ENCODE measurements at regions not wholly inside any gene's neighbourhood (a gene's known extent, or its start where the extent isn't known, plus 50 kb on each side); places are given as distances from the start of the nearest gene placed in this dataset.

GRCh38 chrX:147573266-147573665 lies 338.5 kb upstream of the FMR1 start:
- Mint-ChIP-seq H3K27me3 (ENCODE audit: insufficient read depth) (no peaks in the 10 kb centered on the region), H3K9me3 (no peaks in the 10 kb centered on the region), H3K27ac (no peak overlapping the region), H3K4me1 (ENCODE audit: low read depth) (no peaks in the 10 kb centered on the region), H3K4me3 (no peak overlapping the region), H3K36me3 (ENCODE audit: low read depth) (no peaks in the 10 kb centered on the region)
- no peak for DNase-seq (ENCODE audit: low spot score)
- intact Hi-C loops (cut with micrococcal nuclease), result no loop called here

- H3K27me3 Mint-ChIP-seq (ENCODE audit: insufficient read depth), result no peaks in the 10 kb centered on the region
- H3K36me3 Mint-ChIP-seq (ENCODE audit: low read depth), result no peaks in the 10 kb centered on the region
- H3K27ac Mint-ChIP-seq, result no peak overlapping the region
- DNase-seq (ENCODE audit: low spot score), result no peak
- no peaks in the 10 kb centered on the region for H3K4me1 Mint-ChIP-seq (ENCODE audit: low read depth)
- no peak overlapping the region for H3K4me3 Mint-ChIP-seq
- no peaks in the 10 kb centered on the region for H3K9me3 Mint-ChIP-seq
- intact Hi-C loops (cut with micrococcal nuclease), result no loop called here
Observed at GRCh38 chrX:147602176-147602696, 309.5 kb upstream of the FMR1 start.

- no peak for DNase-seq (ENCODE audit: low spot score)
- intact Hi-C loops (cut with micrococcal nuclease), result no loop called here
- Mint-ChIP-seq H3K4me1 (ENCODE audit: low read depth) (no peaks in the 10 kb centered on the region), H3K27me3 (ENCODE audit: insufficient read depth) (peaks cover 2% of the 10 kb centered on the region), H3K4me3 (no peak overlapping the region), H3K9me3 (no peaks in the 10 kb centered on the region), H3K36me3 (ENCODE audit: low read depth) (no peaks in the 10 kb centered on the region), H3K27ac (no peak overlapping the region)
Observed at GRCh38 chrX:147626605-147627004, 285.1 kb upstream of the FMR1 start.

- no peak for DNase-seq (ENCODE audit: low spot score)
- Mint-ChIP-seq H3K36me3 (ENCODE audit: low read depth) (no peaks in the 10 kb centered on the region), H3K4me3 (no peak overlapping the region), H3K9me3 (no peaks in the 10 kb centered on the region), H3K27ac (no peak overlapping the region), H3K27me3 (ENCODE audit: insufficient read depth) (peaks cover 2% of the 10 kb centered on the region), H3K4me1 (ENCODE audit: low read depth) (no peaks in the 10 kb centered on the region)
- intact Hi-C loops (cut with micrococcal nuclease), result no loop called here
Observed at GRCh38 chrX:147635186-147635585, 276.5 kb upstream of the FMR1 start.

- Mint-ChIP-seq H3K9me3 (no peaks in the 10 kb centered on the region), H3K27me3 (ENCODE audit: insufficient read depth) (no peaks in the 10 kb centered on the region), H3K4me1 (ENCODE audit: low read depth) (no peaks in the 10 kb centered on the region), H3K4me3 (no peak overlapping the region), H3K36me3 (ENCODE audit: low read depth) (no peaks in the 10 kb centered on the region), H3K27ac (no peak overlapping the region)
- DNase-seq (ENCODE audit: low spot score), result no peak
- intact Hi-C loops (cut with micrococcal nuclease), result no loop called here
Observed at GRCh38 chrX:147637190-147637589, 274.5 kb upstream of the FMR1 start.

GRCh38 chrX:147646949-147647723 lies 264.6 kb upstream of the FMR1 start:
- no peak overlapping the region for H3K4me3 Mint-ChIP-seq
- intact Hi-C loops (cut with micrococcal nuclease), result no loop called here
- no peaks in the 10 kb centered on the region for H3K4me1 Mint-ChIP-seq (ENCODE audit: low read depth)
- H3K27me3 Mint-ChIP-seq (ENCODE audit: insufficient read depth), result no peaks in the 10 kb centered on the region
- H3K36me3 Mint-ChIP-seq (ENCODE audit: low read depth), result no peaks in the 10 kb centered on the region
- DNase-seq (ENCODE audit: low spot score), result no peak
- H3K27ac Mint-ChIP-seq, result no peak overlapping the region
- no peaks in the 10 kb centered on the region for H3K9me3 Mint-ChIP-seq

- intact Hi-C loops (cut with micrococcal nuclease), result no loop called here
- Mint-ChIP-seq H3K36me3 (ENCODE audit: low read depth) (no peaks in the 10 kb centered on the region), H3K9me3 (no peaks in the 10 kb centered on the region), H3K4me1 (ENCODE audit: low read depth) (no peaks in the 10 kb centered on the region), H3K27me3 (ENCODE audit: insufficient read depth) (no peaks in the 10 kb centered on the region), H3K27ac (no peak overlapping the region), H3K4me3 (no peak overlapping the region)
- DNase-seq (ENCODE audit: low spot score), result no peak
Observed at GRCh38 chrX:147675819-147676218, 235.9 kb upstream of the FMR1 start.

GRCh38 chrX:147679356-147680005 lies 232.2 kb upstream of the FMR1 start:
- Mint-ChIP-seq H3K4me1 (ENCODE audit: low read depth) (no peaks in the 10 kb centered on the region), H3K27ac (no peak overlapping the region), H3K4me3 (no peak overlapping the region), H3K36me3 (ENCODE audit: low read depth) (no peaks in the 10 kb centered on the region), H3K27me3 (ENCODE audit: insufficient read depth) (no peaks in the 10 kb centered on the region), H3K9me3 (no peaks in the 10 kb centered on the region)
- DNase-seq (ENCODE audit: low spot score), result no peak
- intact Hi-C loops (cut with micrococcal nuclease), result no loop called here

GRCh38 chrX:147680251-147680650 lies 231.5 kb upstream of the FMR1 start:
- no peak for DNase-seq (ENCODE audit: low spot score)
- intact Hi-C loops (cut with micrococcal nuclease), result no loop called here
- Mint-ChIP-seq H3K27ac (no peak overlapping the region), H3K36me3 (ENCODE audit: low read depth) (no peaks in the 10 kb centered on the region), H3K4me1 (ENCODE audit: low read depth) (no peaks in the 10 kb centered on the region), H3K9me3 (no peaks in the 10 kb centered on the region), H3K27me3 (ENCODE audit: insufficient read depth) (no peaks in the 10 kb centered on the region), H3K4me3 (no peak overlapping the region)

GRCh38 chrX:147693511-147693910 lies 218.2 kb upstream of the FMR1 start:
- peaks cover 8% of the 10 kb centered on the region for H3K9me3 Mint-ChIP-seq
- no peaks in the 10 kb centered on the region for H3K4me1 Mint-ChIP-seq (ENCODE audit: low read depth)
- no peak overlapping the region for H3K27ac Mint-ChIP-seq
- H3K27me3 Mint-ChIP-seq (ENCODE audit: insufficient read depth), result no peaks in the 10 kb centered on the region
- intact Hi-C loops (cut with micrococcal nuclease), result no loop called here
- H3K4me3 Mint-ChIP-seq, result no peak overlapping the region
- no peaks in the 10 kb centered on the region for H3K36me3 Mint-ChIP-seq (ENCODE audit: low read depth)
- no peak for DNase-seq (ENCODE audit: low spot score)

- H3K36me3 Mint-ChIP-seq (ENCODE audit: low read depth), result no peaks in the 10 kb centered on the region
- no peak for DNase-seq (ENCODE audit: low spot score)
- H3K9me3 Mint-ChIP-seq, result no peaks in the 10 kb centered on the region
- intact Hi-C loops (cut with micrococcal nuclease), result no loop called here
- H3K27ac Mint-ChIP-seq, result no peak overlapping the region
- H3K27me3 Mint-ChIP-seq (ENCODE audit: insufficient read depth), result no peaks in the 10 kb centered on the region
- no peak overlapping the region for H3K4me3 Mint-ChIP-seq
- H3K4me1 Mint-ChIP-seq (ENCODE audit: low read depth), result no peaks in the 10 kb centered on the region
Observed at GRCh38 chrX:147699061-147699460, 212.7 kb upstream of the FMR1 start.

GRCh38 chrX:147710301-147710700 lies 201.4 kb upstream of the FMR1 start:
- DNase-seq (ENCODE audit: low spot score), result no peak
- H3K27me3 Mint-ChIP-seq (ENCODE audit: insufficient read depth), result no peaks in the 10 kb centered on the region
- intact Hi-C loops (cut with micrococcal nuclease), result no loop called here
- no peaks in the 10 kb centered on the region for H3K9me3 Mint-ChIP-seq
- no peak overlapping the region for H3K27ac Mint-ChIP-seq
- no peaks in the 10 kb centered on the region for H3K36me3 Mint-ChIP-seq (ENCODE audit: low read depth)
- no peak overlapping the region for H3K4me3 Mint-ChIP-seq
- no peaks in the 10 kb centered on the region for H3K4me1 Mint-ChIP-seq (ENCODE audit: low read depth)

- Mint-ChIP-seq H3K27ac (no peak overlapping the region), H3K4me1 (ENCODE audit: low read depth) (peaks cover 16% of the 10 kb centered on the region)
Observed at GRCh38 chrX:147733369-147733768, 178.3 kb upstream of the FMR1 start.

More at GRCh38 chrX:147733369-147733768, 178.3 kb upstream of the FMR1 start:
- peaks cover 7% of the 10 kb centered on the region for H3K27me3 Mint-ChIP-seq (ENCODE audit: insufficient read depth)
- H3K36me3 Mint-ChIP-seq (ENCODE audit: low read depth), result peaks cover 1% of the 10 kb centered on the region
- intact Hi-C loops (cut with micrococcal nuclease), result no loop called here
- H3K4me3 Mint-ChIP-seq, result no peak overlapping the region
- no peak for DNase-seq (ENCODE audit: low spot score)
- H3K9me3 Mint-ChIP-seq, result no peaks in the 10 kb centered on the region
